GM18520 (cell line): ENCODE measurements at regions not wholly inside any gene's neighbourhood (a gene's known extent, or its start where the extent isn't known, plus 50 kb on each side); places are given as distances from the start of the nearest gene placed in this dataset.
"Not testable (repeated sequence)": the region's sequence is repeated elsewhere in the genome, so short reads cannot be mapped to it uniquely, and the experiment has no call there.

ENCODE experiments used
- ATAC-seq: cut with Tn5 transposase; IDR thresholded peaks from one replicate; pipeline ENCODE4 v1.9.1; 2021; ENCODE audit not compliant: unreplicated experiment

DNA sequence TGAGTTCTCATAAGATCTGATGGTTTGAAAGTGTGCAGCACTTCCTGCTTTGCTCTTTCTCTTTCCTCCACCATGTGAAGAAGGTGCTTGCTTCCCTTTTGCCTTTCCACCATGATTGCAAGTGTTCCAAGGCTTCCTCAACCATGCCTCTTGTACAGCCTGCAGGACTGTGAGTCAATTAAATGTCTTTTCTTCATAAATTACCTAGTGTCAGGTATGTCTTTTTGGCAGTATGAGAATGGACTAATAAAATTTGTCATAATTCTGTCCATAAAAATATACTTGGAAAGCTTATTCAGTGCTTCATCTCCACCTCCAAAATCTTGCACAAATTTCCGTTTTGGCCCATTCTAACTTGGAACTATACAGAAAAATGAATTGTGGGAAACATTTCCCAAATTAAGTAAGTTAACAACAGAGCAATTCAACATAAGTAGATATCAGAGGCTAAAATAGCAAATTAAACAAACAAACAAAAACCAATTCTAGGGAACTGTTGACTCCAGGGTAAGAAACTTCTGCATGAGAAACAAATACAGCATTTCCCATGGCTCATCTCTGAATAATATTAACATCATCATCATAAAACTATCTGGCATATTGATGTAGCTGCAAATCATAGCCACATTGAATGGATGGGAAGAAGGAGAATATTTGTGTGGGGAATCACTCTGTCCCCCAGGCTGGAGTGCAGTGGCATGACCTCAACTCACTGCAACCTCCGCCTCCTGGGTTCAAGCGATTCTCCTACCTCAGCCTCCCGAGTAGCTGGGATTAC, 459.5 kb upstream of the FAR2 start:
- ATAC-seq = no peak

DNA sequence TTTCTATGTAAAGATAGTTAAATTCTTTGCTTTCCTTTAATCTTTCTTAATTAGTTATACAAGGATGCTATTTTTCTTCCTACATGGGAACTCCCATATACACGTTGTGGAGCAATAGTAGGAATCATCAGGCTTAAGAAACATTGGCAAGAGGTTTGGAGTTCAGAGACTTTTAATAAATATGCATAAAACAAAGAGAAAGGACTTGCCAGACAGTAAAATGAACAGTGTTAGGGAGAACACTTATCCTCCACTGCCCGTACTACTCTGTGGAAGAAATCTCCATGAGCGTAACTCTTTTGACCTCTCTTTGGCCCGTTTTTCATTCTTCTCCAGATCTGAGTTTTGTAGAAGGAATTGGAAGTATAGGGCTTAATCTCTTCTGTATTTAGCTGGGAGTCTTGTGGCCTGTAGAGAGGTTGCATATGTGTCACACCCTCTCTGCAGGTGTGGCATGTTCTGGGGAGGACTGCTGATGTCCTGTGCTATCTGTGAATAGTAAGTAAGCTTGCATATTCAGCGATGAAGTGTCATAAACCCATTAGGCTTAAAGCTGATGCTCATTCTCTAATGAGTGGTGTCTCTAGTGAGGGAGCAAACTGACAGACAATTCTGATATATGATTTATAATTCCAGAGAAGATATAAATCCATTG, 455.4 kb upstream of the FAR2 start:
- no peak for ATAC-seq

DNA sequence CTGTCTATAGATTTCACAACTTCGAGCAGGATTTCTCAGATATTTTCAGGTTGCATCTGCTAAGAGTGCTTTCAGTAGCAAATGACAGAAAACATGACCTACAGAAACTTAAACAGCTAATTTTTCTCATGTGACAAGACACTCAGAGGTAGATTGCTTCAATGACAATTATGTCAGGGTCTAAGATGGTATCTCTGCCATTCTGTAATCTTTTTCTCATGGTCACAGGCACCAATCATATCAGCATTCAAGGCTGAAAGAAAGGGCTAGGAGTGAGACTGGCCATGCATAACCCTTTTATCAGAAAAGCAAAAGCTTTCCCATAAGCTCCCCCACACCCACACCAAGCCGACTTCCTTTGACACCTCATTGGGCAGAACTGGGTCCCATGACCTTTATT, 450.5 kb upstream of the FAR2 start:
- peak; percentile 39 for ATAC-seq

DNA sequence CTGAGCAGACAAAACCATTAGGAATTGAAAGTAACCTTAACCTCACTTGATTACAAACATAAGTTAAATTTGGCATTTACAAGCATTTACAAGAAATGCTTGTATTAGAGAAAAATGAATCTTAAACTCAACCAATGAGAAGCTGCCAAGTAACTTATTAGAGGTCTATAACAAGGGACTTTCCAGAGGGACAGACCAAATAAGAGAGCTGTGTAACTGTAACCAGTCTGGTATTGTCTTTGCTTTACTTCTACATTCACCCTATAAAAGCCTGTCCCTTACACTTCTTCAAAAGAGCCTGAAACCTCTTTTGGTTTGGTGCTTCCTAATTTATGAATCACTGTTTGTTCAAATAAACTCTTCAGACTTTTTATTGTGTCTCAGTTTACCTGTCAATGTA, 450.0 kb upstream of the FAR2 start:
- ATAC-seq = peak; percentile 47

DNA sequence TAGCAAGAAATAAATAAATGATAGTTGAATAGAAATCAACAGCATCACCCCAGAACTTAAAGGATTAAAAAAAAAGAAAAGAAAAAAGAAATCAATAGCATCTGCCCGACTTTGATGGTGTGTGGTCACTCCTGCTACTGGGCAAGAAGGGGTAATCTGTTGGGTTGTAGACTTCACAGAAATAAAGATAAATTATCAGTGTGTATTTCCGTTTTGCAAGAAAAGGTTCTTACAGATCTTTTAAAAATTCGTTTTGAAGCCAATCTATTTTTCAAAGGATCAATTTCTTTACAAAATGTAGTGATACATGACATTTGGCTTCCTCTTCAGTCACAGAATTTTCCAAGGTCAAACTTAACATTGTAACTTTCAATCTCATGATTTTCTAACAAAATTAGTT, 448.9 kb upstream of the FAR2 start:
- no peak for ATAC-seq

DNA sequence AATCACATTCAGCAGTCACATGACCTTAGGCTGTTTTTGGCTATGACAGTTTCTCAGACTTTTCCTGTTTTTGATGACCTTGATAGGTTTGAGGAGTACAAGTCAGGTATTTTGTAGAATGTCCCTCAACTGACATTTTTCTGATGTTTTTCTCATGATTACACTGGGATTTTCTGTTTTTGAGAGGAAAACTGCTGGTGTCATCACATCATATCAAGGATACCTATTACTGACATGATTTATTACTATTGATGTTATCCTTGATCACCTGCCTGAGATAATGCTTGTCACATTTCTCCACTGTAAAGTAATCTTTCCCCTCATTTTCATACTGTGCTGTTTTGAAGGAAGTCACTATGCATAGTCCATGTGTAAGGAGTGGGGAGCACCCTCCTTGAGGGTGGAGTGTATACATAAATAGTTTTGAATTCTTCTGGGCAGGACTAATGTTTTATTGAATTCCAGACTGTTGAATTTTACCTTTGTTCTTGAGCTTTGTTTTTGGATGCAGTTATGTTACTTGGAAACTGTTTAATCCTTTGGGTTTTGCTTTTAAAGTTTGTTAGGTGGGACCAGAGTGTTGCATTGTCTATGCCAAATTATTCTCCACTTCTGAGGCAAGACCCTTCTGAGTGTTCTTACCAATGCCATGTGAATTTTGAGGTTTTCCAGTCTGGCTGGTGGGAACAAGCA, 444.5 kb upstream of the FAR2 start:
- no peak for ATAC-seq

DNA sequence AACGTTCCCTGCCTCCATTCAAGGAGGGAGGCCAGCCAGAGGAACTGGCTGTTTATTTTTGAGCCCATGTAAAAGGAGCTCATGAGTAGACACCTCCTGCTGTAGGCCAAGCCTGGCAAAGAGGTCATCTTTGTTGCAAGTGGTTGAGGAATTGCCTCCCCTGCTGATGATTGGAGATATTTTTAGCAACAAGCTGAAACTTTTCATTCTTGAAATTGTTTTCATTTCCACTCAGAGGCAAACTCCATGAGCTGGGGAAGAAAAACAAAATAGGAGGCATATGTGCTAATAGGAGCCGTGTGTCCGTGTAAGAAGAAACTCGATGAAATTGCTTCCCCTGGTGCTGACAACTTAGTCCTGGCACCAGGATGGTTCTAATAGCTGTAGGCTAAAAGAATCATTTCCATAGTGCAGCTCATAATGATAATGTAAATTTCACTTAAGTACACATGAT, 440.1 kb upstream of the FAR2 start:
- ATAC-seq = no peak

DNA sequence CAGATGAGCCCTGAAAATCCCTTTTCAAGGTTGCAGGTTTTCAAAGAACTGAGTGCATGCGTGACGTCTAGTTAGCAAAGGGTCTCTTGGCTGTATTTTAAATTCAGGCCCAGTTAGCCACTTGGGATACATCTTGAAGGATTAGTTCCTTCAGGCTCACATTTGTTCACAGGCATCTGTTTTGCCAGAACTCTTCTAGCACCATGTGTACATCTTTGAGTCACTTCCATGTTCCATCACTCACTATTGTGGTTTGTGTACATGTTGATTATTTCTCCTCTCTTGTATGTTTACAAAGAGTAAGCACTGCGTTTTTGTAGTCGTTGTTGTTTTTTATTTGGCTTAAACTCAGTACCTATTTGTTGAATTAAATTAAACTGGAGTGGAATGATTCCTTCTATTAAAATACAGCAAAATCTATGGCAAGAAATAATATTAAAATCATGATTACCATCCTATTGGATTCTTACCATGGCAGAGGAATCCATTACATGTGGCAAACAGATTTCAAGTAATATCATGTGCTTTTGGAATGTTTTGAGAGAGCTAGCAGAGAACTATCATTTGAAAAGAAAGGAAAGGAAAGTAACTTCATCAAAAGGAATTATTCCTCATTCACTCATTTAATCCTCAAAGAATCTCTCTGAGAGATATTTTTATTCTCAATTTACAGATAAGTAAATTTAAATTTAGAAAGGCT, 438.9 kb upstream of the FAR2 start:
- ATAC-seq = no peak

DNA sequence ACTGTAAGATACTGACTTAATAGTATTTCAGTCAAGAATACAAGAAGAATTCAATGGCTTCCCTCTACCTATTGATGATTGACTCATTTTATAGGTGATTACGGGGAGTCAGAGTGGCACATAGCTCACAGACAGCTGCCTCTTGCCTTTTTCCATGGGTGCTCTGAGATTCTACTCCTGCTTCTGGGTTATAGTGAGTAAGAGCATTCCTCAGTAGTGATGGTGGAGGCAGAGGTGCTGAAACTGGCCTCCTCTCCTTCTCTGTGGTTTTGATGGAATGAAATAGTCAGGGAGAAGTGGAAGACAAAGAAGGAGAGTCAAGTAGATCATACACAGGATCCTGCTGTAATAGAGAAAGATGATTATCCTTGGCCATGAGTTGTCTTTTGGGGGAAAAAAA, 438.2 kb upstream of the FAR2 start:
- ATAC-seq = no peak

DNA sequence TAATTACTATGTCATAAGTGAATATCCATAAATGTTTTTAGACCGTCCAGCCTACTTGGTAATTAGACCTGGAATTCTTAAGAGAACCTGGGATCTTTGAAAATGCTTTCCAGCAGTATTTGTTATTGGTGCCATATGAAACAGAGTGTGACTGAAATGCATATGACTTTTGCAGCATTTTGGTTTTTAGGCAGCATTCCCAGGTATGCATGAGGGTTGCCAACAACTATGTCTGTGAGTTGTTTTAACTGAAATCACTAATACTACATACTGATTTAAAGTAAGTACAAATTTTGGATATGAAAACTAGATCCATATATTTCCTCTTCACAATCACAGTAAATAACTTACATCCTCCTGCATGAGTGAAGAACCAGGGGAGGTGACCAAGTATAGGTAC, 437.7 kb upstream of the FAR2 start:
- ATAC-seq = no peak

DNA sequence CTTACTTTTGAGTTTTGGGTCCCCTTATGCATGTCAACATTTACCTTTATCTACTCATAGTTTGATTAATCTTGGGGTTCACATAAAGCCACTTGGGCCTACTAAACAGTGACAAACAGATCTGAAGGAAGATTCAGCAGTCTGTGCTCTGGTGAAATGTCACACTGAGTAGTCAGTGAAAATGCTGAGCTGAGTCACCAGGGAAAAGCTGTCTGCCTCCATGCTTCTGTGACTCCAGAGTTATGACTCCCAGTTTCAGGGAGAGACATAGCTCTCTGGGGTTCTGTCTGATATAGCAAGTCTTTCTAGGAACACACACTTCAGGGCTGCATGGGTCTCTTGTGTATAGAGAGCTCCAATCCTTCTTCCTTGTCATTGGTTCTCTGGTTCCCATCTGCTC, 406.3 kb upstream of the FAR2 start:
- no peak for ATAC-seq

DNA sequence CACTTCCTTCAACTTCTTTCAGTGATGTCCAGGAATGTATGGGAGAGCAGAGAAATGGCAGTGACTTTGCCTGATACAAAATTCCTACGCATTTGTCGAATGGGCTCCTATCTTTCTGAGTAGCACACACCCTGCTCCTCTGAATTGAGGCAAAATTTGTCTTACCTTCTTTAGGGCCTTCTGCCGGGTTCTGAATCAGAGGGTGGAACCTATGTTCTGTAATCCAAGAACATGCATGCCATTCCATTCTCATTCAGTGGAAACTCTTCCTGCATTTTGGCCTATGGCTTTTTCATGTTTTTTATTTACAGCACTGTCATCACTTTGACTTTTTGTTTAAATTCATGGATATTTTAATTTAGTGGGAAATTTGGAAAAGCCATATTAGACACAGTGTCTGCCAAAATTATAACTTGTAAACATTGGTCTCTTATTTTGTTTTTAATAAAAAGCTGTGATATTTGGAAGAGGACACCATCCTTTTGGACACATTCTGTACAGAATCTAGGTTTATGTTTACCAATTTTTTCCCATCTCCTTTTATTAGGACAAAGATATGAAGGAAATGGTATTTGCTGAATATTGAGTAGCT, 402.2 kb upstream of the FAR2 start:
- no peak for ATAC-seq

DNA sequence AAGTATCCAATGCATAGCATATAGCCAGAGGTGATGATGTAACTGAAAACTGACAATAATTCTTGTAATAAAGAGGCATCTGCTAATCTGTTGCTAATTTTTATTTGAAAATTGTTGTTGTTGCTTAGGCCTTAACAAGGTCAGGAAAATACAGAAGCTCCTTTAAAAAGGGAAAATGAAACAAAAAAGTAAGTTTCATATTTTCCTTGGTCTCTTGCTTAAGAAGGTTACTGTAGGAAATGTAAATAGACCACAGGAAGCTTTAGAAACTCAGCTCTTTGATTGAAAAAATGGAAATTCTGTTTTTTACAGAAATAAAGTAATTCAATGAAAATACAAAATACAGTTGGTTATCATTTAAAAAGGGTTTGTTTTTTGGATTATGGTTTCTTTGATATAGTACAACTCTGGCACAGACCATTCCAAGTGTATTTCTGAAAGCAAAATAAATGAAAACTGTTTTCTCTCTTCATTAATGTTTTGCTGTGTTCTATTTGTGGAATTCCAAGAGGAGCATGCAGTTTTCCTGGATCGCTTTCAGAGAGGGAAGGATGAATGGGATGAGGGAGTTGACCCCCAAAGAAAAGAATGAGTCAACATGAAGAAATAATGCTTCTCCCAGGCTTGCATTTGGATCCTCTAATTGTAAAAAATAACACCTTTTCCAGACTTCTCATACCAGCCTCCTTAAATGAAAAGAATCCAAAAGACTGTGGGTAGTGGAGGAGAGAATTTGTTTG, 398.0 kb upstream of the FAR2 start:
- no peak for ATAC-seq

DNA sequence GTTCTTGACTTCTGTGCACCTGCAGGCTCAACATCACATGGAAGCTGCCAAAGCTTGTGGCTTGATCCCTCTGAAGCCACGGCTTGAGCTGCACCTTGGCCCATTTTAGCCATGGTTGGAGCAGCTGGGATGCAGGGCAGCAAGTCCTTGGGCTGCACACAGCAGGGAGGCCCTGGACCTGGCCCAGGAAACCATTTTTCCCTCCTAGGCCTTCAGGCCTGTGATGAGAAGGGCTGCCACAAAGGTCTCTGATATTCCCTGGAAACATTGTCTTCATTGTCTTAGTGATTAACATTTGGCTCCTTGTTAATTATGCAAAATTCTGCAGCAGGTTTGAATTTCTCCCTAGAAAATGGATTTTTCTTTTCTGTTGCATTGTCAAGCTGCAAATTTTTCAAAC, 394.1 kb upstream of the FAR2 start:
- no peak for ATAC-seq

DNA sequence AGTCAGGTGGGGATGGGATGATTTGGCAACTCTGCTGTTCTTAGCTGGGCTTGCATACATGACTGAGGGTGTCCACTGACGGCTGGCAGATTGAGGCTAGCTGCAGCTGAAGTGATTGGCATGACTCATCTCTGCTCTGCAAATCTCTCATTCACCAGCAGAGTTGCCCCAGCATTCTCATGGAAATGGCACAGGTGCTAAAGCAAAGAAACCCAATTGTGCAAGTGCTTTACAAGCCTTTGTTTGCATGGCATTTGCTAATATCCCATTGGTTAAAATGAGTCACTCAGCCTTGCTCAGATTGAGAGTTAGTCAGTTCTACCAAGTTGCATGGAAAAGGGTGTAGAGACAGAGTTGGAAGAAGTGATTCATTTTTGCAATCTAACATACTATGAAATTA, 389.7 kb upstream of the FAR2 start:
- no peak for ATAC-seq

DNA sequence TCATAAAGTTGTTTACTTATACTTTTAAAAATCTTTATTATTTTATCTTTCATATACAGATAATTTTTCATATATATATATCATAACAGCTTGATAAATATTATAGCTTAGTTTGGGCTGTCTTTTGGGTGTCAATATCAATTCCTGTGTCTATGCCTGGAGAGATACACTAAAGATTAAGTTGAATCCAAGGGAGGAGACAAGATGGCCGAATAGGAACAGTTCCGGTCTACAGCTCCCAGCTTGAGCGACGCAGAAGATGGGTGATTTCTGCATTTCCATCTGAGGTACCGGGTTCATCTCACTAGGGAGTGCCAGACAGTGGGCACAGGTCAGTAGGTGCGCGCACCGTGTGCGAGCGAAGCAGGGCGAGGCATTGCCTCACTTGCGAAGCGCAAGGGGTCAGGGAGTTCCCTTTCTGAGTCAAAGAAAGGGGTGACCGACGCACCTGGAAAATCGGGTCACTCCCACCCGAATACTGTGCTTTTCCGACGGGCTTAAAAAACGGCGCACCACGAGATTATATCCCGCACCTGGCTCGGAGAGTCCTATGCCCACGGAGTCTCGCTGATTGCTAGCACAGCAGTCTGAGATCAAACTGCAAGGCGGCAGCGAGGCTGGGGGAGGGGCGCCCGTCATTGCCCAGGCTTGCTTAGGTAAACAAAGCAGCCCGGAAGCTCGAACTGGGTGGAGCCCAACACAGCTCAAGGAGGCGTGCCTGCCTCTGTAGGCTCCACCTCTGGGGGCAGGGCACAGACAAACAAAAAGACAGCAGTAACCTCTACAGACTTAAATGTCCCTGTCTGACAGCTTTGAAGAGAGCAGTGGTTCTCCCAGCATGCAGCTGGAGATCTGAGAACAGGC, 388.8 kb upstream of the FAR2 start:
- ATAC-seq = not testable (repeated sequence)

DNA sequence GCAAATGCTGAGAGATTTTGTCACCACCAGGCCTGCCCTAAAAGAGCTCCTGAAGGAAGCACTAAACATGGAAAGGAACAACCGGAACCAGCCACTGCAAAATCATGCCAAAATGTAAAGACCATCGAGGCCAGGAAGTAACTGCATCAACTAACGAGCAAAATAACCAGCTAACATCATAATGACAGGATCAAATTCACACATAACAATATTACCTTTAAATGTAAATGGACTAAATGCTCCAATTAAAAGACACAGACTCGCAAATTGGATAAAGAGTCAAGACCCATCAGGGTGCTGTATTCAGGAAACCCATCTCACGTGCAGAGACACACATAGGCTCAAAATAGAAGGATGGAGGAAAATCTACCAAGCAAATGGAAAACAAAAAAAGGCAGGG, 387.2 kb upstream of the FAR2 start:
- ATAC-seq = not testable (repeated sequence)

DNA sequence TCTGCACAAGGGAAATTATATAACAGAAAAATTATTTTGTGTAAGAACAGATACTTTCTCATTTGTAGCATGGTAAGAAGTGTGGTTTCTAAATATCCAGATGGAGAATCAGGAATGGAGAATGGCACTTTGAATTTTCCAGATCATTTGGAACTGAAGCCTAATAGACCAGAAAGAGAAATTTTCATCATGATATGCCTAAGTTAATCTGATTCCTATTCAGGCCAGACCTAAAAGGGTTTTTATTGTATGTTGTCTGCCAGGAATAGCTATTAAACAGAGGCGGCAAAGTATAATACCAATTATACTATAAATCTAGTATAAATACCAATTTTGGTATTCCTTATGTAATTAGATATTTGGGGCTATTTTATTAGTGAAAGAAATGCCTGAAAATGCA, 382.7 kb upstream of the FAR2 start:
- ATAC-seq = no peak

DNA sequence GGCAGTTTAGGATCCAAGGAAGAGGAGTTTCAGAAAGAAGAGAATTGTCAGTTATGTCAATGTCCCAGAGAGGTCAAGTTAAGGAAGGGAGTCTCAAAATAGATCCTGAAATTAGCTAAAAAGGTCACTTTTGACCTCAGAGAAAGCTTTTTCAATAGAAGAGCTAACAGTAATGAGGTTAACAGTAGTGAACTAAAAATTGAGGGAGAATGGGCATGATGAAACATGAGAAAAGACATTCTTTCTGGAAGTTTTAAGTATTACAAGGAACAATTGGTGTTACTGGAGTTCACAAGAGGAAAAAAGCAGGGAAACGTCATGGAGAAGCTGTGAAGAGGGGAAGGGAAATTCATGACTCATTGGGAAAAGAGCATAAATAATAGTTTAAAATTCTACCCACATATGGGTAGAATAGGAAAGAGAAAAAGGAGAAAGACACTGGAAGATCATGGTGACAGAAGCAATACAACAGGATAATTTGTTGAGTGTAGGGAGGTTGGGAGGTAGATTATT, 381.2 kb upstream of the FAR2 start:
- ATAC-seq = no peak
